HG03064 (cell line): ENCODE measurements at regions not wholly inside any gene's neighbourhood (a gene's known extent, or its start where the extent isn't known, plus 50 kb on each side); places are given as distances from the start of the nearest gene placed in this dataset.
"Not testable (repeated sequence)": the region's sequence is repeated elsewhere in the genome, so short reads cannot be mapped to it uniquely, and the experiment has no call there.

Source experiments
- ATAC-seq: cut with Tn5 transposase; IDR thresholded peaks from one replicate; pipeline ENCODE4 v1.9.1; 2021; ENCODE audit warnings: low read depth; ENCODE audit not compliant: unreplicated experiment

- no peak for ATAC-seq
Measured at GRCh38 chr14:50014809-50015430, 101.5 kb downstream of the VCPKMT start.

DNA sequence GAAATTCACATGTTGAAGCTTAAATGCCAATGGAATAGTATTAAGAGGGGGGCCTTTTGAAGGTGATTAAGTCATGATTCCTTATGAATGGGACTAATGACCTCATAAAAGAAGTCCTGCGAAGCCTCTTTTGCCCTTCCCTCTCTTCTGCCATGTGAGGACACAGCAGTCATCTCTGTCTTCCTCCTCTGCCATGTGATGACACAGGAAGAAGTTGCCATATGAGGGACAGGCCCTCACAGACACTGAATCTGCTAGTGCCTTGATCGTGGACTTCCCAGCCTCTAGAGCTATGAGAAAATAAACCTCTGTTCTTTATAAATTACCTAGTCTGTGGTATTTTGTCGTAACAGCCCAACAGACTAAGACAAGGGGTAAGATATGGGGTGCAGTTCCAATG is 100.7 kb downstream of the VCPKMT start:
- ATAC-seq, result no peak

GRCh38 chr14:50018201-50018932 is 98.0 kb downstream of the VCPKMT start:
- ATAC-seq, result no peak

- no peak for ATAC-seq
Measured at GRCh38 chr14:50018933-50019210, 97.5 kb downstream of the VCPKMT start.

DNA sequence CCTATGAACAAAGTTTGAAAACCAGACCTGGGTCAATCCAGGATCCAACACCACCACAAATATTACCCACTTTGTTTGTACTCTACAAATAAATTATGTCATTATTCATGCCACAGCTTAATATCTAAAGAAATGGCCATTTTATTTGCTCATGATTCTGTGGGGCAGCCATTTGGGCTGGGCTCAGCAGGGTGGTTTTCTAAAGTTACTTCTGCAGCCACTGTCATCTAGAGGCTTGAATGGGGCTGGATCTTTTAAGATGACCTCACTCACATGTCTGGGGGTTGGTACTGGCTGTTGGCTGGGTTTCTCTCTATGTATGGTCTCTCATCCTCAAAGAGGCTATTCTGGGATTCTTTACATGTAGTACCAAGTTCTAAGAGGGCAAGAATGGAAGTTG is 96.2 kb downstream of the VCPKMT start:
- no peak for ATAC-seq

- no peak for ATAC-seq
Measured at GRCh38 chr14:50020799-50021198, 95.6 kb downstream of the VCPKMT start.

DNA sequence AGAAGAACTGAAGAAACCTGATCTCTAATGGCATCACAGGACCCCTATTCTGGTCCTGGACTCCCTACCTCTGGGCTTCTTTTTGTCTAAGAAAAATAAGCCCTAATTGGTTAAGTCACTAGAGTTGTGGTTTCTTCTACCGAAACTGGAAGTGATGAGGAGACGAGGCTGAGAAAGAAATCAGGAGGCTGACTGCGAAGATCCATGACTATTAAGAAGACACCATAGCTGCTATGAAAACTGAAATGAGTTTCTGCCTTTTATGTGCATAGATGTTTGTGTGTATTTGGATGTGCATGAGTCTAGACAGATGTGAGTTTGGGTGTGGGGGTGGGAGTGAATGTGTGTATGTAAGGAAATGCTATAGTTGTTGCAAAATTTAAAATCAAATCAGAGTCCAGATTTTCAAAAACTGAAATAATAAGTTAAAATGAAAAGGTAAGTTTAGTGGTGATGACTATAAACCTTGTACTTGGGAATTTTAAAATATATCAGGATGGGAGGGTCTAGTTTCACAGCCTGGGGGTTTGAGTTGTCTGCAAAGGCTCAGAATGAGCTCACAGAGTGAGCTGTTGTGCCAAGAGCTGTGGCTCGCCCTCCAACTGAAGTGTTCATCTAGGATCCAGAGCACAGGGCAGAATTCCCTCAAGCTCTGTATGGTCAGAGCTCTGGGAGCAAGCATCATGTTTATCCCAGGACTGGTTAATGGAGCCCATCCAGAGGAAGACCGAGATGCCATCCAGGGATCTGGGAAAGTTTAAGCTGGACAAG is 94.9 kb downstream of the VCPKMT start:
- no peak for ATAC-seq

- no peak for ATAC-seq
Measured at GRCh38 chr14:50022661-50023060, 93.7 kb downstream of the VCPKMT start.

DNA sequence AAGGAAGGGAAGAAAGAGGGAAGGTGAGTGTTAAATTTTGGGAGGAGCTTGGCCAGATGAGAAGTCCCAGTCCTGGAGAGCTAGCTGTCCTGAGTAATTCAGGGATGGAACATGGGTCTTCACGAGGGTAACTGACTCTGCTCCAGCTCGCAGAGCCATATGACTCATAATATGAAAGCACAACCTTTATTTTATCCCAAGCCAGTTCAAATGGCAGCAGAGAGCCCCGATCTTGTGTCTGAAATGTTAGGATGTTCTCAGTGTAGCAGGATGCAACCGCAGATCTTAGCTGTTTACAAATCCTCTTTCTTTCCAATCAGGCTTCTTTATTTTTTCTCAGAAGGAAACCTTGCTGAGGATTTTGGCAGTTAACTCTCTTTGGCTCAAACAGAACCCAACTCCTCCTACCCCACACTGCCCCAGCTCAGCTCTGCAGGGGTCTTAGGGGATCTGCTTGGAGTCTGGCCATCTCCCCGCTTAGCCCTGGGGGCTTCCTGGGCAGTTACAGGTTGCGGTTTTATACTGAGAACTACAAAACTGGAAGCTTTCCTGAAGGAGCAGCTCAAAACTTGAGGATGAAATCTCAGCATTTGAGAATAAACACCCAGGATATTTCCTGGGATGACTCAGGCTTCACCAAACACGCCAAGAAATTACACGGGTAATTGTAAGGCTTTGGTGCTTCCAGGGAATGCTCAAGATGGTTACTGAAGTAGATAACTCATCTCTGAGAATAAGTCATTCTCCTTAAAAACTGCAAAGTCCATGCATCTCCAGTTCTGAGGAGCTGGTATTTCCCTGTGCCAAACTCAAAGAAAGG is 92.5 kb downstream of the VCPKMT start:
- ATAC-seq, result no peak

DNA sequence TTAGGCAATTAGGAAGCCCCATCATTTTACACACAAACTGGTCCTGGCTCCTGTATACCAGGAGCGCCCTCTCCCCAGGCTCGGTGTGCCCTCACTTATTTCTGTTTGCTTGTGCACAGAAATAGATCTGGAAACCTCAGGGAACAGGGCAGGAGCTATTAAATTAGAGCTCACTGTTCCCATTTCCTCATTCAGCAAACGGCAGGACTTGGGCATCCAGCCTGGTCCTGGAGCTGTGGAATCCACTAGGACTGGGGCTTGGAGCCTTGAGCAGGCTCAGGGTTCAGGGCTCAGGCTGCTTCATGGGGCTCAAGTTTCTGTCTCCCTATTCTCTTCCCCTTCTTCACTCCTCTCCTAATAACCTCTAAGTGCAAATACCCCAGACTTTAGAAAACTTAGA is 91.3 kb downstream of the VCPKMT start:
- ATAC-seq, result no peak

DNA sequence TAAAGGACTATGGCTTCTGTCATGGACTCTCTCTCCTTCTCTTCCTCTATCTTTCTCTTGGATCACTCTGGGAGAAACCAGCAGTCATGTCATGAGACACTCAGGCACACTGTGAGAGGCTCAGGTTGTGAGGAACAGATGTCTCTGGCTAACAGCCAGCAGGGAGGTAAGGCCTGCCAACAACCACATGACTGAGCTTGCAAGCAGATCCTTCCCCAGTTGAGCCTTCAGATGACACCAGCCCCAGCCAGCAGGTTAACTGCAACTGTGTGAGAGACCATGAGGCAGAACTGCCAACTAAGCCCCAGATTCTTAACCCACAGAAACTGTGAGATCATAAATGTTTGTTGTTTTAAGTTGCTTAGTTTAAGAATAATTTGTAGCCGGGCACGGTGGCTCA is 90.6 kb downstream of the VCPKMT start:
- ATAC-seq, result no peak

GRCh38 chr14:50026396-50026795 is 90.0 kb downstream of the VCPKMT start:
- no peak for ATAC-seq

- no peak for ATAC-seq
Measured at GRCh38 chr14:50027816-50028215, 88.6 kb downstream of the VCPKMT start.

DNA sequence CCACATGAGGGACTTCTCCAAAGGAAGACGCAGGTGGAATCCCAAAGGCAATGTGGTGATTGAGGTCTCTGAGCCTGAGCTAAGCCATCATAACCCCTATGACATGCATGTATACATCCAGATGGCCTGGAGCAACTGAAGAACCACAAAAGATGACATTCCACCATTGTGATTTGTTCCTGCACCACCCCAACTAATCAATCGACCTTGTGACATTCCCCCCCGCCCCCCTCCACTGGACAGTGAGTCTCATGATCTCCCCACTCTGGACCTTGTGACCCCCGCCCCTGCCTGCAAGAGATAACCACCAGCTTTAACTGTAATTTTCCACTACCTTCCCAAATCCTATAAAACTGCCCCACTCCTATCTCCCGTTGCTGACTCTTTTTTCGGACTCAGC is 87.9 kb downstream of the VCPKMT start:
- ATAC-seq, result no peak

DNA sequence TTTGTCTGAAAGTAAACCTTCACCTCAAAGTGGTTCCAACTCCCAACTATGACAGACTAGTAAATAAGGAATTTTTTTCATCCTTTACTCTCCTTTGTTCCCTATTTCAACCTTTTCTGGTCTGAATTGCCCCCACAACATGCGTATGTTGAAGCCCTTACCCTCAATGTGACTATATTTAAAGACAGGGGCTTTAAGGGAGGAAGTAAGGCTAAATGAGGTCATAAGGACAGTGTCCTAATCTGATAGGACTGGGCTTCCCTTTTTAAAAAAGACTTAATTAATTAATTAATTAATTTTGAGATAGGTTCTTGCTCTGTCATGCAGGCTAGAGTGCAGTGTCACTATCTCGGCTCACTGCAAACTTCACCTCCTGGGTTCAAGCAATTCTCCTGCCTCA is 86.3 kb downstream of the VCPKMT start:
- no peak for ATAC-seq

GRCh38 chr14:50030911-50031310 is 85.5 kb downstream of the VCPKMT start:
- ATAC-seq, result not testable (repeated sequence)

GRCh38 chr14:50031602-50032313 is 84.6 kb downstream of the VCPKMT start:
- no peak for ATAC-seq

- ATAC-seq, result not testable (repeated sequence)
Measured at GRCh38 chr14:50032462-50033167, 83.8 kb downstream of the VCPKMT start.

- no peak for ATAC-seq
Measured at GRCh38 chr14:50035214-50035613, 81.2 kb downstream of the VCPKMT start.

DNA sequence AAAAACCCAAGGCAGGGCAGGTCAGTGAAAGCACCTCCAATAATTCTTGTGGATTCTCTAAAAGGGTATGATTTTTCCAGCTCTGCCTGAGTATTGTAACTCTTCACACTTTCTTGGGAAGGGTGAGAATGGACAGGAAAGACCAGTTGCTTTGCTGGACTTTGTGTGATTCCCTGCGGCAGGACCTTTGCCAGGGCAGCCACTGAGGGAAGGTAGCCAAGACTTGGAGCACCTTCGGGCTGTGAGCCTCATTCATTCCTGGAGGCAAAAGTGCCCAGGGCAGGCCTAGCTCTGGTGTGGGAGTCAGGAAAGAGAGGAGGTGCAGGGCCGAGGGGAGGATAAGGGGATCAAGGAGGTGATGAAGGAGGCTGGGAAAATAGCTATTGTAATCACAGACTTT is 80.2 kb downstream of the VCPKMT start:
- no peak for ATAC-seq
